ENCODE measurements at regions not wholly inside any gene's neighbourhood (a gene's known extent, or its start where the extent isn't known, plus 50 kb on each side); places are given as distances from the start of the nearest gene placed in this dataset.

DNA sequence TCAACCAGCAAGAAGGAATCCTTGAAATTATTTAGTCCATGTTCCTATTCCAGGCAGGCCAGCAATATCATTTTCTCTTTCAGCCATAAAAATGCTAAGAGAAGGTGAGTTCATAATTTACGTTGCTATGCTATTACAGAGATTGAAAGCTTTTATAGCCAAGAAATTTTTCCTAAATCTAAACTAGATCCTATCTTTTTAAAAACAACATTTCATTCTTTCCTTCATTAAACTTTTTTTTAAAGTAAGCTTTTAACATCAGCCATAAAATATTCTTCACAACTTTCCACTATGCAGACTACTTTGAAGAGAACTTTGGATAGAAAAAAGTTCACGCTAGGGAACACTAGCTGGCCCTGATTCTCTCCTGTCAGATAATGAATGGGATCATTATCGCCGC, 159.8 kb downstream of the RPS12 start:
- in situ Hi-C loops (cut with MboI; ENCODE audit: low sequenced_read_pairs), result loop anchor here (25.0 kb wide), 1 partner anchor 938 kb away; no protein-coding TSS in a partner anchor
- dilution Hi-C loops (cut with HindIII; ENCODE audit: low sequenced_read_pairs, unreplicated experiment), result no loop called here
- intact Hi-C loops (cut with micrococcal nuclease), result no loop called here

More for the DNA sequence above, 159.8 kb downstream of the RPS12 start:
- Histone ChIP-seq H2BK15ac (ENCODE audit: low read depth, low read length) (no peak overlapping the region), H3K79me1 (ENCODE audit: low read depth in 1 of 2, low read length in 2 of 2) (no peaks in the 10 kb centered on the region), H3K27ac (ENCODE audit: insufficient read depth, low read length) (no peak overlapping the region), H4K91ac (ENCODE audit: insufficient read depth, low read depth, low read length) (no peak overlapping the region), H3K36me3 (ENCODE audit: control insufficient read depth, insufficient read depth, low read length) (no peaks in the 10 kb centered on the region), H3K18ac (ENCODE audit: low read depth, low read length) (no peak overlapping the region), H4K5ac (ENCODE audit: low read depth, low read length) (no peak overlapping the region), H3K4me1 (ENCODE audit: control insufficient read depth, insufficient read depth, low read length) (no peaks in the 10 kb centered on the region), H2BK20ac (ENCODE audit: low read depth, low read length) (no peak overlapping the region), H3K27me3 (ENCODE audit: control insufficient read depth, insufficient read depth, low read length) (no peaks in the 10 kb centered on the region), H4K20me1 (ENCODE audit: insufficient read depth, low read length) (no peaks in the 10 kb centered on the region), H4K8ac (ENCODE audit: low read depth in 2 of 2, low read length in 2 of 2) (no peak overlapping the region), H3K9ac (ENCODE audit: low read depth, low read length) (no peak overlapping the region), H2AFZ (replicated peaks; ENCODE audit: low read length, poor library complexity) (no peak overlapping the region), H3K4me2 (ENCODE audit: low read depth, low read length) (no peak overlapping the region), H3K4ac (ENCODE audit: low read depth, low read length) (no peak overlapping the region), H3K9me3 (ENCODE audit: control insufficient read depth, insufficient read depth, low read length) (no peaks in the 10 kb centered on the region), H2BK5ac (ENCODE audit: low read depth, low read length, poor library complexity, severe bottlenecking) (no peak overlapping the region), H3K9me1 (ENCODE audit: insufficient read depth, low read length) (no peaks in the 10 kb centered on the region), H3K56ac (ENCODE audit: extremely low read depth, insufficient read depth, low read length) (no peak overlapping the region), H3K14ac (replicated peaks; ENCODE audit: low read depth, low read length) (no peak overlapping the region), H2AK5ac (ENCODE audit: low read depth, low read length) (no peak overlapping the region), H2AK9ac (replicated peaks; ENCODE audit: low read depth, low read length, poor library complexity) (no peak overlapping the region), H3K4me3 (ENCODE audit: insufficient read depth, low read depth, low read length) (no peak overlapping the region), H2BK120ac (ENCODE audit: low read depth, low read length) (no peak overlapping the region), H3K23ac (ENCODE audit: low read depth, low read length) (no peak overlapping the region)
- POLR2A ChIA-PET (ENCODE audit: unreplicated experiment), result no interaction called here
- DNase-seq (no peak), ATAC-seq (ENCODE audit: low read depth) (no peak)
- CTCF ChIA-PET, result no interaction called here
- no peak for TF ChIP-seq SMC3 (IDR thresholded peaks at IDR 0.05; ENCODE audit: low read depth, low read length)
- TF ChIP-seq BHLHE40 (IDR thresholded peaks at IDR 0.05; ENCODE audit: low read depth, low read length), result no peak
- no peak for TF ChIP-seq MAZ (IDR thresholded peaks at IDR 0.05; ENCODE audit: borderline replicate concordance, low read depth, low read length)
- no peak for TF ChIP-seq FOS (IDR thresholded peaks at IDR 0.05; ENCODE audit: low read depth, low read length)
- no peak for TF ChIP-seq MXI1 (IDR thresholded peaks at IDR 0.05; ENCODE audit: borderline replicate concordance, low read depth, low read length)
- no peak for TF ChIP-seq CHD1 (IDR thresholded peaks at IDR 0.05; ENCODE audit: low read depth, low read length)
- TF ChIP-seq CEBPB (IDR thresholded peaks at IDR 0.05; ENCODE audit: low read depth, low read length), result no peak
- TF ChIP-seq, protein P1, sequence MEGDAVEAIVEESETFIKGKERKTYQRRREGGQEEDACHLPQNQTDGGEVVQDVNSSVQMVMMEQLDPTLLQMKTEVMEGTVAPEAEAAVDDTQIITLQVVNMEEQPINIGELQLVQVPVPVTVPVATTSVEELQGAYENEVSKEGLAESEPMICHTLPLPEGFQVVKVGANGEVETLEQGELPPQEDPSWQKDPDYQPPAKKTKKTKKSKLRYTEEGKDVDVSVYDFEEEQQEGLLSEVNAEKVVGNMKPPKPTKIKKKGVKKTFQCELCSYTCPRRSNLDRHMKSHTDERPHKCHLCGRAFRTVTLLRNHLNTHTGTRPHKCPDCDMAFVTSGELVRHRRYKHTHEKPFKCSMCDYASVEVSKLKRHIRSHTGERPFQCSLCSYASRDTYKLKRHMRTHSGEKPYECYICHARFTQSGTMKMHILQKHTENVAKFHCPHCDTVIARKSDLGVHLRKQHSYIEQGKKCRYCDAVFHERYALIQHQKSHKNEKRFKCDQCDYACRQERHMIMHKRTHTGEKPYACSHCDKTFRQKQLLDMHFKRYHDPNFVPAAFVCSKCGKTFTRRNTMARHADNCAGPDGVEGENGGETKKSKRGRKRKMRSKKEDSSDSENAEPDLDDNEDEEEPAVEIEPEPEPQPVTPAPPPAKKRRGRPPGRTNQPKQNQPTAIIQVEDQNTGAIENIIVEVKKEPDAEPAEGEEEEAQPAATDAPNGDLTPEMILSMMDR (conservative IDR thresholded peaks at IDR 0.05; ENCODE audit: low read depth, low read length), result no peak
- no peak for TF ChIP-seq RAD21 (IDR thresholded peaks at IDR 0.05; ENCODE audit: low read length)
- no peak for TF ChIP-seq NFE2L2 (IDR thresholded peaks at IDR 0.05; ENCODE audit: low read depth, low read length)
- no peak for TF ChIP-seq MAFK (IDR thresholded peaks at IDR 0.05; ENCODE audit: low read depth, low read length)
- TF ChIP-seq, protein P2, sequence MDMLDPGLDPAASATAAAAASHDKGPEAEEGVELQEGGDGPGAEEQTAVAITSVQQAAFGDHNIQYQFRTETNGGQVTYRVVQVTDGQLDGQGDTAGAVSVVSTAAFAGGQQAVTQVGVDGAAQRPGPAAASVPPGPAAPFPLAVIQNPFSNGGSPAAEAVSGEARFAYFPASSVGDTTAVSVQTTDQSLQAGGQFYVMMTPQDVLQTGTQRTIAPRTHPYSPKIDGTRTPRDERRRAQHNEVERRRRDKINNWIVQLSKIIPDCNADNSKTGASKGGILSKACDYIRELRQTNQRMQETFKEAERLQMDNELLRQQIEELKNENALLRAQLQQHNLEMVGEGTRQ (IDR thresholded peaks at IDR 0.05; ENCODE audit: low read depth, low read length), result no peak
- TF ChIP-seq, protein P3, sequence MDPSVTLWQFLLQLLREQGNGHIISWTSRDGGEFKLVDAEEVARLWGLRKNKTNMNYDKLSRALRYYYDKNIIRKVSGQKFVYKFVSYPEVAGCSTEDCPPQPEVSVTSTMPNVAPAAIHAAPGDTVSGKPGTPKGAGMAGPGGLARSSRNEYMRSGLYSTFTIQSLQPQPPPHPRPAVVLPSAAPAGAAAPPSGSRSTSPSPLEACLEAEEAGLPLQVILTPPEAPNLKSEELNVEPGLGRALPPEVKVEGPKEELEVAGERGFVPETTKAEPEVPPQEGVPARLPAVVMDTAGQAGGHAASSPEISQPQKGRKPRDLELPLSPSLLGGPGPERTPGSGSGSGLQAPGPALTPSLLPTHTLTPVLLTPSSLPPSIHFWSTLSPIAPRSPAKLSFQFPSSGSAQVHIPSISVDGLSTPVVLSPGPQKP (IDR thresholded peaks at IDR 0.05; ENCODE audit: borderline replicate concordance, low read depth, low read length), result no peak
- no peak for TF ChIP-seq RFX5 (IDR thresholded peaks at IDR 0.05; ENCODE audit: low read depth, low read length)
- no peak for TF ChIP-seq POLR2A (IDR thresholded peaks at IDR 0.05; ENCODE audit: low read depth, low read length)
- no peak for TF ChIP-seq RCOR1 (IDR thresholded peaks at IDR 0.05; ENCODE audit: insufficient replicate concordance, low read length)
- WGBS, 2 experiments (ENCODE audit: extremely low coverage in 2 of 2, insufficient read length in 1 of 2), result no CpG with 5 or more reads among the region's 4 CpGs
- no TSS peak for BruUV-seq (replicated peaks)

Measured in IMR-90 (cell line).